ENCODE measurements at regions not wholly inside any gene's neighbourhood (a gene's known extent, or its start where the extent isn't known, plus 50 kb on each side); places are given as distances from the start of the nearest gene placed in this dataset.

GRCh38 chr2:128790541-128791001 lies 471.9 kb upstream of the HS6ST1 start (continued):
- TF ChIP-seq ETS1 (conservative IDR thresholded peaks at IDR 0.05; ENCODE audit: control insufficient read depth, low read depth, low read length), result no peak
- no peak for TF ChIP-seq ZNF232 (CRISPR knock-in tag; IDR thresholded peaks at IDR 0.05)

DNA sequence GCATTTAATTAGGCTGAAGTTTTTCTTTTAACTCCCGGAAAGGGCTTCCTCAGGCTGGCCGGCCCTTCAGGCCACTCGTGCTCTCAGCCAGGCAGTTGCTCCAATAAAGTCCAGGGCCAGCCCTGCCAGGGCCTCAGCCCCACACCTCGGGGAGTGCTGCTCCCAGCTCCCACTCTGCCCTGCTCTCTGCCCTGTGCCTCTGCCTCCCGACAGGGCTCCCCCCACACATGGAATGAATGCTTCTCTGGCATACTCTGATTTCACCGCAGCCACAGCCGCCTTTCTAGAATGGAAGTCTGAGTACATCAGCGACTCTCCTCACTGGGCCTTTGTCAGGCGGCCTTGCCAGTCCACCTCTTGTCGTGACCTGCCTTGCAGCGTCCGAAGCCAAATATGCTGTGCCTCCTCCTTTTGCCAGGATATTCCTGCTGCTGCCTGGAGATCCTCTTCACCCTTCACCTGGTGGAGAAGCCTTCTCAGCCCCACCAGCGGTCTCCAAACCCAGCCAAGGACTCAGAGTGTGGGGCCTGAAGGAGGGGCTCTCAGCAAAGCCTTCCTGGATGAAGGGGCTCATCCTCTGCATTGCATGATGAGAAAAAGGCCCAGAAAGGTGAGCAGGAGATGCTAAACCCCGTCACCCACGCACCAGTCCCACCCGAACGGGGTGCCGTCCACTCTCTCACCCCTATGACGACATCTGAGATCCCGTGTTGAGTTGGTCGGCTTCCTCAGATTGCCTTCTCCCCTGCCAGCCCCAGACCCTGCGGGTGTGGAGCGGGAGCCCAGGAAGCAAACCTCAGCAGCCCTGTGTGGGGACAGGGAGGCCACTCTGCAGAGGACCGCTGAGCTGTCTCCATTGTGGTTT lies 472.7 kb upstream of the HS6ST1 start:
- TF ChIP-seq ZNF445 (CRISPR knock-in tag; IDR thresholded peaks at IDR 0.05; ENCODE audit: low read depth), result no peak
- TF ChIP-seq MLLT1 (IDR thresholded peaks at IDR 0.05), result no peak
- TF ChIP-seq, protein P1, sequence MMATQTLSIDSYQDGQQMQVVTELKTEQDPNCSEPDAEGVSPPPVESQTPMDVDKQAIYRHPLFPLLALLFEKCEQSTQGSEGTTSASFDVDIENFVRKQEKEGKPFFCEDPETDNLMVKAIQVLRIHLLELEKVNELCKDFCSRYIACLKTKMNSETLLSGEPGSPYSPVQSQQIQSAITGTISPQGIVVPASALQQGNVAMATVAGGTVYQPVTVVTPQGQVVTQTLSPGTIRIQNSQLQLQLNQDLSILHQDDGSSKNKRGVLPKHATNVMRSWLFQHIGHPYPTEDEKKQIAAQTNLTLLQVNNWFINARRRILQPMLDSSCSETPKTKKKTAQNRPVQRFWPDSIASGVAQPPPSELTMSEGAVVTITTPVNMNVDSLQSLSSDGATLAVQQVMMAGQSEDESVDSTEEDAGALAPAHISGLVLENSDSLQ (IDR thresholded peaks at IDR 0.05), result no peak
- no peak for TF ChIP-seq EP300 (IDR thresholded peaks at IDR 0.05; ENCODE audit: low read length)
- no peak for TF ChIP-seq NFRKB (IDR thresholded peaks at IDR 0.05; ENCODE audit: low read depth)
- no peak for TF ChIP-seq ZSCAN29 (IDR thresholded peaks at IDR 0.05)
- TF ChIP-seq GATAD2B (IDR thresholded peaks at IDR 0.05; ENCODE audit: borderline replicate concordance), result no peak
- no peak for TF ChIP-seq ZKSCAN3 (CRISPR knock-in tag; IDR thresholded peaks at IDR 0.05)
- no peak for TF ChIP-seq MBD2 (IDR thresholded peaks at IDR 0.05; ENCODE audit: borderline replicate concordance, low read depth)
- TF ChIP-seq RBM34 (IDR thresholded peaks at IDR 0.05; ENCODE audit: borderline replicate concordance, insufficient read depth, low read length), result no peak
- TF ChIP-seq IRF2 (CRISPR knock-in tag; IDR thresholded peaks at IDR 0.05), result no peak
- no peak for TF ChIP-seq ZNF76 (CRISPR knock-in tag; IDR thresholded peaks at IDR 0.05; ENCODE audit: borderline replicate concordance)
- TF ChIP-seq HMGN3 (IDR thresholded peaks at IDR 0.05; ENCODE audit: borderline replicate concordance, extremely low read depth, insufficient read length, low read depth, low read length), result no peak
- no peak for TF ChIP-seq PHF21A (IDR thresholded peaks at IDR 0.05; ENCODE audit: borderline replicate concordance, low read depth)
- 2% methylated on average over 22 of the region's 24 CpGs for WGBS (ENCODE audit: insufficient coverage, low coverage, missing lambda C conversion rate)
- intact Hi-C loops (cut with micrococcal nuclease), result no loop called here
- DNase-seq (ENCODE audit: extremely low read depth in 1 of 4, low spot score in 3 of 4), result no peak
- Histone ChIP-seq H3K4me1 (replicated peaks in 1 of 2; ENCODE audit: control insufficient read depth in 2 of 2, insufficient read depth in 2 of 2, low read length in 2 of 2) (no peaks in the 10 kb centered on the region), H3K9ac (ENCODE audit: insufficient read depth in 1 of 2, low read depth in 2 of 2, low read length in 2 of 2) (no peak overlapping the region), H3K9me3 (replicated peaks; ENCODE audit: control insufficient read depth, insufficient read depth, low read depth, low read length) (no peaks in the 10 kb centered on the region), H3K27me3 (ENCODE audit: control insufficient read depth in 2 of 2, insufficient read depth in 2 of 2, low read length in 2 of 2) (peaks cover 8 to 39% of the 10 kb centered on the region in 2 experiments; a peak in 3 of 5 replicates), H3K79me2 (ENCODE audit: control insufficient read depth, insufficient read depth, low read length) (no peaks in the 10 kb centered on the region), H3K4me3 (no peak overlapping the region), H3K9me1 (ENCODE audit: control insufficient read depth, insufficient read depth, low read length) (peaks cover 3% of the 10 kb centered on the region), H2AFZ (ENCODE audit: low read depth, low read length) (no peak overlapping the region), H3K36me3 (ENCODE audit: control insufficient read depth, insufficient read depth, low read length) (no peaks in the 10 kb centered on the region), H4K20me1 (replicated peaks; ENCODE audit: control insufficient read depth, insufficient read depth, low read length) (no peaks in the 10 kb centered on the region), H3K4me2 (ENCODE audit: insufficient read depth, low read length) (no peak overlapping the region), H3K27ac (ENCODE audit: extremely low read depth, low read depth, low read length) (no peak overlapping the region)
- in situ Hi-C loops (cut with MboI), result no loop called here
- ChIA-PET POLR2A (no interaction called here), CTCF (ENCODE audit: low intra/inter-chr PET ratio) (no interaction called here)
- ATAC-seq, result no peak
- no peak for FAIRE-seq
- BruUV-seq (replicated peaks), result no TSS peak
